ENCODE measurements at regions not wholly inside any gene's neighbourhood (a gene's known extent, or its start where the extent isn't known, plus 50 kb on each side); places are given as distances from the start of the nearest gene placed in this dataset.

DNA sequence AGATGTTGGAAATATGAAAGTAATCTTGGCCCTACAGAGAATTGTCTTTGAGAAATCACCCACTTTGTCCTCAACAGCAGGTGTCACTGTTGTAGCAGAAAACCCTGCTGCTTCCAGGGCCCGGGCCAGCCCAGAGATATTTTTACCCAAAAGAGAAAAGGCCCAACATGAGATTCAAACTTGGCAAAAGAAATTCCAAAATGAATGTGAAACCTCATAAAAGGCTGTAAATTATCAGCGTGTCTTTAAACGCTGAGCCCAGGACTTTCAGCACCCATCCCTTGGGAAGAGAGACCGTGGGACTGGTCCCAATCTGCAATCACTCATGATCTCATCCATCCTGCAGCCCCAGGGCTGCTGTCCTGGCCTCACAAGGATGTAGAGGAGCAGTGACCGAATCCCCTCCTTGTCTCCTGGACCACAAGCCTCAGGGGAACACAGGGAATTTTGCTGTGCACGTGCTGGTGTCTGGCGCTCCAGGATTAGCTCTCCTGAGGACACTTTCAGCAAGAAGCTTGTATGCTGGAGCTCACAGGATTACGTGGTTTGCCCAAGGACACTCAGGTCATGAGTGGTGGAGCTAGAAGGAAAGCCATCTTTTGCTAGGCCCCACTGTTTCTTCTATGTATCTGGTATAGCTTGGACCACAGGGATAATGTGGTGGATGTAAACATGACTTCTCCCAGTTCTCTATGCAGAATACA lies 202.1 kb downstream of the RNF144A start:
- no peaks in the 10 kb centered on the region for H3K4me1 ChIP-seq (ENCODE audit: low read length)
- H3K9me3 ChIP-seq (replicated peaks; ENCODE audit: insufficient read depth, low read length) = no peaks in the 10 kb centered on the region
- no peaks in the 10 kb centered on the region for H3F3A ChIP-seq (ENCODE audit: insufficient read depth, low read length)
- H3K9ac ChIP-seq (ENCODE audit: low read length) = no peak overlapping the region
- no peak overlapping the region for H3K4me2 ChIP-seq (ENCODE audit: low read depth, low read length)
- H3K9me2 ChIP-seq (replicated peaks; ENCODE audit: insufficient read depth, low read length) = no peaks in the 10 kb centered on the region
- H4K20me1 ChIP-seq (ENCODE audit: insufficient read depth, low read length) = no peaks in the 10 kb centered on the region
- no peaks in the 10 kb centered on the region for H3K36me3 ChIP-seq (replicated peaks; ENCODE audit: insufficient read depth, low read length)
- no peak overlapping the region for H3K27ac ChIP-seq (ENCODE audit: low read length)
- TF ChIP-seq EZH2phosphoT487 (IDR thresholded peaks at IDR 0.05; ENCODE audit: low read length) = no peak
- no peak for TF ChIP-seq EZH2 (optimal IDR thresholded peaks at IDR 0.05; ENCODE audit: low read depth, low read length)
- TF ChIP-seq, protein P1, sequence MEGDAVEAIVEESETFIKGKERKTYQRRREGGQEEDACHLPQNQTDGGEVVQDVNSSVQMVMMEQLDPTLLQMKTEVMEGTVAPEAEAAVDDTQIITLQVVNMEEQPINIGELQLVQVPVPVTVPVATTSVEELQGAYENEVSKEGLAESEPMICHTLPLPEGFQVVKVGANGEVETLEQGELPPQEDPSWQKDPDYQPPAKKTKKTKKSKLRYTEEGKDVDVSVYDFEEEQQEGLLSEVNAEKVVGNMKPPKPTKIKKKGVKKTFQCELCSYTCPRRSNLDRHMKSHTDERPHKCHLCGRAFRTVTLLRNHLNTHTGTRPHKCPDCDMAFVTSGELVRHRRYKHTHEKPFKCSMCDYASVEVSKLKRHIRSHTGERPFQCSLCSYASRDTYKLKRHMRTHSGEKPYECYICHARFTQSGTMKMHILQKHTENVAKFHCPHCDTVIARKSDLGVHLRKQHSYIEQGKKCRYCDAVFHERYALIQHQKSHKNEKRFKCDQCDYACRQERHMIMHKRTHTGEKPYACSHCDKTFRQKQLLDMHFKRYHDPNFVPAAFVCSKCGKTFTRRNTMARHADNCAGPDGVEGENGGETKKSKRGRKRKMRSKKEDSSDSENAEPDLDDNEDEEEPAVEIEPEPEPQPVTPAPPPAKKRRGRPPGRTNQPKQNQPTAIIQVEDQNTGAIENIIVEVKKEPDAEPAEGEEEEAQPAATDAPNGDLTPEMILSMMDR (IDR thresholded peaks at IDR 0.05; ENCODE audit: low read length) = peak; percentile 52
- no peak overlapping the region for H2AFZ ChIP-seq (ENCODE audit: low read length)
- H3K79me2 ChIP-seq (ENCODE audit: low read length) = no peaks in the 10 kb centered on the region
- no peak for DNase-seq
- no peak overlapping the region for H3K4me3 ChIP-seq (ENCODE audit: low read length)
- H3K27me3 ChIP-seq (replicated peaks; ENCODE audit: insufficient read depth, low read length) = no peaks in the 10 kb centered on the region

- Histone ChIP-seq H3K9ac (ENCODE audit: low read length) (no peak overlapping the region), H3K9me3 (replicated peaks; ENCODE audit: insufficient read depth, low read length) (no peaks in the 10 kb centered on the region), H4K20me1 (ENCODE audit: insufficient read depth, low read length) (no peaks in the 10 kb centered on the region), H3K79me2 (ENCODE audit: low read length) (no peaks in the 10 kb centered on the region), H3K27ac (ENCODE audit: low read length) (no peak overlapping the region), H3K36me3 (replicated peaks; ENCODE audit: insufficient read depth, low read length) (no peaks in the 10 kb centered on the region), H2AFZ (ENCODE audit: low read length) (no peak overlapping the region), H3F3A (ENCODE audit: insufficient read depth, low read length) (no peaks in the 10 kb centered on the region), H3K4me3 (ENCODE audit: low read length) (no peak overlapping the region), H3K4me2 (ENCODE audit: low read depth, low read length) (no peak overlapping the region), H3K4me1 (ENCODE audit: low read length) (no peaks in the 10 kb centered on the region), H3K27me3 (replicated peaks; ENCODE audit: insufficient read depth, low read length) (no peaks in the 10 kb centered on the region), H3K9me2 (replicated peaks; ENCODE audit: insufficient read depth, low read length) (no peaks in the 10 kb centered on the region)
- DNase-seq = no peak
- no peak for TF ChIP-seq EZH2phosphoT487 (IDR thresholded peaks at IDR 0.05; ENCODE audit: low read length)
- TF ChIP-seq EZH2 (optimal IDR thresholded peaks at IDR 0.05; ENCODE audit: low read depth, low read length) = no peak
- TF ChIP-seq, protein P1 (IDR thresholded peaks at IDR 0.05; ENCODE audit: low read length) = no peak
Measured at GRCh38 chr2:7121851-7122250, 204.6 kb downstream of the RNF144A start.

DNA sequence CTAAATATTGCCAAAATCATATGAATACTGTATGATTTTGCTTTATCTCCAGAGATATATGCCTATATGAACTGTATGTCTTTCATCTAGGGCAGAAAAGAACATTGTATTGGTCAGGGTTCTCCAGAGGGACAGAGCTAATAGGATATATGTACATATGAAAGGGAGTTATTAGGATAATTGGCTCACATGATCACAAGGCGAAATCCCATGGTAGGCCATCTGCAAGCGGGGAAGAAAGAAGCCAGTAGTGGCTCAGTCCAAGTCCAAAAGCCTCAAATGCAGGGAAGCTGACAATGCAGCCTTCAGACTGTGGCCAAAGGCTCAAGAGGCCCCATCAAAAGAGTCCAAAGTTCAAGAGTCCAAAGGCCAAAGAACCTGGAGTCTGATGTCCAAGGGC lies 209.9 kb downstream of the RNF144A start:
- no peak for DNase-seq
- H3K36me3 ChIP-seq (replicated peaks; ENCODE audit: insufficient read depth, low read length) = no peaks in the 10 kb centered on the region
- H3K4me2 ChIP-seq (ENCODE audit: low read depth, low read length) = no peak overlapping the region
- no peak overlapping the region for H2AFZ ChIP-seq (ENCODE audit: low read length)
- H3K79me2 ChIP-seq (ENCODE audit: low read length) = no peaks in the 10 kb centered on the region
- H3K4me1 ChIP-seq (ENCODE audit: low read length) = no peaks in the 10 kb centered on the region
- no peaks in the 10 kb centered on the region for H3K27me3 ChIP-seq (replicated peaks; ENCODE audit: insufficient read depth, low read length)
- no peaks in the 10 kb centered on the region for H4K20me1 ChIP-seq (ENCODE audit: insufficient read depth, low read length)
- no peak overlapping the region for H3K4me3 ChIP-seq (ENCODE audit: low read length)
- no peaks in the 10 kb centered on the region for H3F3A ChIP-seq (ENCODE audit: insufficient read depth, low read length)
- no peak overlapping the region for H3K27ac ChIP-seq (ENCODE audit: low read length)
- no peak overlapping the region for H3K9ac ChIP-seq (ENCODE audit: low read length)
- no peaks in the 10 kb centered on the region for H3K9me2 ChIP-seq (replicated peaks; ENCODE audit: insufficient read depth, low read length)
- H3K9me3 ChIP-seq (replicated peaks; ENCODE audit: insufficient read depth, low read length) = no peaks in the 10 kb centered on the region
- TF ChIP-seq, protein P1 (IDR thresholded peaks at IDR 0.05; ENCODE audit: low read length) = no peak
- no peak for TF ChIP-seq EZH2phosphoT487 (IDR thresholded peaks at IDR 0.05; ENCODE audit: low read length)
